Karpas-422 (cell line): ENCODE measurements at regions not wholly inside any gene's neighbourhood (a gene's known extent, or its start where the extent isn't known, plus 50 kb on each side); places are given as distances from the start of the nearest gene placed in this dataset.

Experiments
- DNase-seq: peaks from one replicate; pipeline ENCODE4 v3.0.0-alpha.2; 2015
- H2AFZ ChIP-seq: fragments of 200-600 bp; sonication (generic); 2 replicates; pipeline ENCODE4 v1.6.1; 2014; ENCODE audit warnings: antibody characterized with exemption, low read length, mixed read lengths
- H3K27ac ChIP-seq: fragments of 200-600 bp; sonication (generic); 2 replicates; pipeline ENCODE4 v1.5.1; 2014; ENCODE audit warnings: mild to moderate bottlenecking, low read length, moderate library complexity
- H3K27me3 ChIP-seq: fragments of 200-600 bp; sonication (generic); 2 replicates; pipeline ENCODE4 v1.6.1; 2014; ENCODE audit warnings: low read length, mixed read lengths
- H3K36me3 ChIP-seq: fragments of 200-600 bp; sonication (generic); 2 replicates; pipeline ENCODE4 v1.6.1; 2014; ENCODE audit warnings: low read length, mixed read lengths; ENCODE audit not compliant: insufficient read depth
- H3K4me1 ChIP-seq: fragments of 200-600 bp; sonication (generic); 2 replicates; pipeline ENCODE4 v1.6.1; 2014; ENCODE audit warnings: mild to moderate bottlenecking, low read length, mixed read lengths
- H3K4me2 ChIP-seq: fragments of 200-600 bp; sonication (generic); 2 replicates; pipeline ENCODE4 v1.6.1; 2014; ENCODE audit warnings: low read length, low read depth, mild to moderate bottlenecking; ENCODE audit not compliant: poor library complexity, severe bottlenecking
- H3K4me3 ChIP-seq: fragments of 200-600 bp; sonication (generic); 2 replicates; pipeline ENCODE4 v1.5.1; 2014; ENCODE audit warnings: mild to moderate bottlenecking, antibody characterized with exemption, low read length, mixed read lengths
- H3K79me2 ChIP-seq: fragments of 200-600 bp; sonication (generic); 2 replicates; pipeline ENCODE4 v1.6.1; 2014; ENCODE audit warnings: mild to moderate bottlenecking, low read length, mixed read lengths
- H3K9ac ChIP-seq: fragments of 200-600 bp; sonication (generic); 2 replicates; pipeline ENCODE4 v1.6.0; 2014; ENCODE audit warnings: low read length
- H3K9me2 ChIP-seq: fragments of 200-600 bp; sonication (generic), shearing (Covaris generic); replicated peaks from 2 replicates; pipeline ENCODE4 v1.6.0; 2014; ENCODE audit warnings: mild to moderate bottlenecking, low read length, moderate library complexity; ENCODE audit not compliant: insufficient read depth
- H3K9me3 ChIP-seq: fragments of 300-700, 200-600 bp; sonication (generic); 2 replicates; pipeline ENCODE4 v1.6.1; 2014; ENCODE audit warnings: low read length, mixed read lengths
- H4K20me1 ChIP-seq: fragments of 200-600 bp; sonication (generic); 2 replicates; pipeline ENCODE4 v1.6.1; 2014; ENCODE audit warnings: mild to moderate bottlenecking, antibody characterized with exemption, low read length, low read depth; ENCODE audit not compliant: insufficient read depth

DNA sequence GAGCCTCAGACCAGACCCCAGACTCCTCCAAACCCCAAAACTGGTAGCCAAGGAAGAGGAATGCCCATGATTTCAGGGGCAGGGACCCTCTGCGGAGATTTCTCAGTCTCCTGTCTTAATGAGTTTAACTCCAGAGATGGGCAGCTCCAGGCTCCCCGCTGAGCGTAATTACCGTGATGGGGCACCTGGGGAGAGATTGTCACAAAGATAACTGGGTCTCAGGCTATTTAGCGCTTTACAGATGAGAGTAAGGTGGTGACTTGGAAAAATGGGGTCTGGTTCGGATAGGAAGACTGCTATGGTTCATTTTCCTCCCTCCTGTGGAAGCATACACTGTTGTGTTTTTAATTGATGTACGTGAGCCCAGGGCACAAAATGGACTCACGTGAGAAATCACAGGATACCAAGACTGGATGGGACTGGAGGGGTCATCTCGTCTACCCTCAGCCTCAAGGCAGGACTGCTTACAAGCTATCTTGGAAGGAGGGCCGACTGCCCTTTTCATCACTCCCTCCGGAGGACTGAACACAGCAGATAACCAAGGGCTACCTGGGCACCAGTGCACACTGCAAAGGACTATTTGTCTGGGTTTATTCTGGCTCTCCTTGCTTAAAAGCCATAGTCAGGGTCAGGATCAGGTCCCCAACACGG, 427.8 kb downstream of the ZNF521 start:
- Histone ChIP-seq H3K4me3 (no peak overlapping the region), H3K4me2 (no peak overlapping the region), H3K4me1 (no peaks in the 10 kb centered on the region), H3K79me2 (no peaks in the 10 kb centered on the region), H3K36me3 (no peaks in the 10 kb centered on the region), H3K27me3 (no peaks in the 10 kb centered on the region), H2AFZ (no peak overlapping the region), H4K20me1 (no peaks in the 10 kb centered on the region), H3K9ac (no peak overlapping the region), H3K9me3 (no peaks in the 10 kb centered on the region), H3K27ac (no peak overlapping the region), H3K9me2 (no peaks in the 10 kb centered on the region)
- no peak for DNase-seq

DNA sequence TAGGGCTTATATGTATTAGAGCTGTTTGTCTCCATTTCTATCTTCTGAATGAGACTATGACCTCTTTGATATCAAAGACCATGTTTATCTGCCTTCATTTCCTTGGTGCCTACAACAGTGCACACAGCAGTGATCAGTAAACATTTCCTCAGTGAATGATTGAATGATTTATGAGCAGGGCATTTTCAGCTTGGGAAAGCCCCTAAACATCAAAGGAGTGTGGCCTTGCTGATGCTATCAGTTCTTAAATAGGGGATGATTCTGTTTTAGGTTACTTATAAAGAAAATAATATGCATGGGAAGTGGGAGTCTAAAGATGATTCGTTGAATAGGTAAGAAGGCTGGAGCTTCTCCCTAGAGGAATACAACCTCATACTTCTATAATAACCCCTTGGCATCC, 425.3 kb downstream of the ZNF521 start:
- no peak for DNase-seq
- Histone ChIP-seq H3K27me3 (no peaks in the 10 kb centered on the region), H4K20me1 (no peaks in the 10 kb centered on the region), H3K4me1 (no peaks in the 10 kb centered on the region), H3K4me2 (no peak overlapping the region), H3K36me3 (no peaks in the 10 kb centered on the region), H3K27ac (no peak overlapping the region), H3K79me2 (no peaks in the 10 kb centered on the region), H3K9me3 (no peaks in the 10 kb centered on the region), H2AFZ (no peak overlapping the region), H3K9me2 (no peaks in the 10 kb centered on the region), H3K9ac (no peak overlapping the region), H3K4me3 (no peak overlapping the region)

DNA sequence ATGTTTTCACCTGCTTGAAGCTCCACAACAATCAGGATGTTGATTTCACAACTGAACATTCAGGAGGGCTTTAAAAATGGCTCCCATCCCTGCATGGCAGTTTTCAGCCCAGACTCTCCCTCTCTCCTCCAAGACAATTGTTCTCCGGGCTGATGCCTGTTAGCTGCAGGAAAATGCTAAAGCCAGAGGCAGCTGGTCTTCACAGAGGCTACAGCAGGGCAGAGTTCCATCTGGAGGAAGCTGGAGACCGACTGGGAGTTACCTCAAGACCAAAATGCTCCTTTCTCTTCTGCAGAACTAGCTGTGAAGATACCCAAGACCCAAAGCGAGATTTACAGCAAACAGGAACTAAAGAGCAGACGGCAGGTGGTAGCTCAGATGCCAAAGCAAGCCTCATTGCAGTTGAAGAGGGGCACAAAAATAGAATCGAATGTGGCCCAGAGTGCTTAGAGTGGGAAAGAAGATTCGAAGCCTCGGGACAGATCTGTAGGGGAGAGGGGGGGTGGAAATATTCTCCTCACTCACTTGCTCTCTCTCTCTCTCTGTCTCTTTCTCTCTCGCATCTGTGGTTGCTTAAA, 423.6 kb downstream of the ZNF521 start:
- Histone ChIP-seq H3K4me1 (no peaks in the 10 kb centered on the region), H3K9me3 (no peaks in the 10 kb centered on the region), H3K27ac (no peak overlapping the region), H2AFZ (no peak overlapping the region), H3K27me3 (no peaks in the 10 kb centered on the region), H3K9me2 (no peaks in the 10 kb centered on the region), H3K9ac (no peak overlapping the region), H3K79me2 (no peaks in the 10 kb centered on the region), H3K36me3 (no peaks in the 10 kb centered on the region), H3K4me2 (no peak overlapping the region), H4K20me1 (no peaks in the 10 kb centered on the region), H3K4me3 (no peak overlapping the region)
- DNase-seq: no peak

DNA sequence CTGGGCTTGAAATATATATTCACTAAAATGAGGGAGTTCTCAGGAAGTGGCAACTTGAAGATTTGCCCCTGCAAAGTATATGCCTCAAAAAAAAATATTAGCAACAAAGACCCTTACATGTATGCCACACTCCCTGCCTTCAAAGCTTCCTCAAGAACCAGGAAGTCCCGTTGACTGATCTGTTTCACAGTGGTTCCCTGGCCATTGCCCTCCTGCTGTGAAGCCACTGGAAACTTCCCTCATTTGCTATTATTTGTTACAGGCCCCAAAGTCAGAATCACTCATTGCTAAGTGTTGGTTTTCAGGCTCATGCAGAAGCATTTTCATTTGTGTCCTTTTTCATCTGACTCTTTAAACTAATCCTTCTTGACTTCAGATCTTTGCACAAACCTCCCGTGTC, 421.5 kb downstream of the ZNF521 start:
- no peaks in the 10 kb centered on the region for H4K20me1 ChIP-seq
- H3K4me2 ChIP-seq: no peak overlapping the region
- H3K27ac ChIP-seq: no peak overlapping the region
- H3K36me3 ChIP-seq: no peaks in the 10 kb centered on the region
- no peaks in the 10 kb centered on the region for H3K4me1 ChIP-seq
- no peaks in the 10 kb centered on the region for H3K9me3 ChIP-seq
- no peak overlapping the region for H2AFZ ChIP-seq
- no peaks in the 10 kb centered on the region for H3K79me2 ChIP-seq
- no peak for DNase-seq
- no peak overlapping the region for H3K9ac ChIP-seq
- no peaks in the 10 kb centered on the region for H3K9me2 ChIP-seq
- H3K27me3 ChIP-seq: no peaks in the 10 kb centered on the region
- no peak overlapping the region for H3K4me3 ChIP-seq

DNA sequence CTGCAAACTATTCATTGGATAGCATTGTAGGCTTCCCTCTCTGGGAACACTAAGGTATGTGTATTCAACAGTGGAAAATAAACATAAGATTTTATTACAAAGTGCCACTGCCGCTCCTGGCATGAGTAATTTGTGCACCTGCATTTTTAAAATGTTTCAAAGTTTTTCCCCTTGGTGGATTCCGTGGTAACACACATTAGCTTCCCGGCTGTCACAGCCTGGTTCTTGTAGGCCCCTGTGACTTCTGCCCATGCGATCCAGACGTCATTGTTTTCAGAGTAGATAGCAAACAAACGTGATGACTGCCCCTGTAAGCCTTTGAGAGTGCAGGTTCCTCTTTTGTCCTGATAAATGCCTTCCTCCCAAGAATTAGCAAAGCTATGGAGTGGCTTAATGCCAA, 421.0 kb downstream of the ZNF521 start:
- no peaks in the 10 kb centered on the region for H3K9me2 ChIP-seq
- no peaks in the 10 kb centered on the region for H3K9me3 ChIP-seq
- no peak overlapping the region for H3K4me2 ChIP-seq
- no peak overlapping the region for H3K9ac ChIP-seq
- no peaks in the 10 kb centered on the region for H3K79me2 ChIP-seq
- no peak overlapping the region for H3K27ac ChIP-seq
- H3K4me1 ChIP-seq: no peaks in the 10 kb centered on the region
- H3K4me3 ChIP-seq: no peak overlapping the region
- DNase-seq: no peak
- H4K20me1 ChIP-seq: no peaks in the 10 kb centered on the region
- H2AFZ ChIP-seq: no peak overlapping the region
- no peaks in the 10 kb centered on the region for H3K36me3 ChIP-seq
- no peaks in the 10 kb centered on the region for H3K27me3 ChIP-seq

DNA sequence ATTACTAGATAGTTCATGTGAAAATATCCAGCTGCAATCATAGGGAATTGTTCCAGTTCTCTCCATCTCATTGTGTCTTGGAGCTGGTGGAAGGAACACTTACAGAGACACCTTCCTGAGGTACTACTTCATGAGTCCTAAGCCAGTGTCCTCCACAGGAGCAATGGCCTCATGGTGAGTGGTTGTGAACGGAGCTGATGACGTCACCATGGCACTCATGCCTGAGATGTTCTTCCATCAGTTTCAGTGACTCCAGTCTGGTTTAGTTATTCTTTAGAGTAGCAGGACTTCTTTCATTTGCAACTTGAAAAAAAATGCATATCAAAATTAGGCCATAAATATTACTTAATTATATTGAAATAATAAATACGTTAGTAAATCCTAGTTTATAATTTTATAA, 418.6 kb downstream of the ZNF521 start:
- Histone ChIP-seq H3K4me2 (no peak overlapping the region), H3K4me3 (no peak overlapping the region), H3K9me2 (no peaks in the 10 kb centered on the region), H3K27ac (no peak overlapping the region), H3K27me3 (no peaks in the 10 kb centered on the region), H3K9ac (no peak overlapping the region), H2AFZ (no peak overlapping the region), H3K36me3 (no peaks in the 10 kb centered on the region), H3K79me2 (no peaks in the 10 kb centered on the region), H3K9me3 (no peaks in the 10 kb centered on the region), H4K20me1 (no peaks in the 10 kb centered on the region), H3K4me1 (no peaks in the 10 kb centered on the region)
- no peak for DNase-seq

DNA sequence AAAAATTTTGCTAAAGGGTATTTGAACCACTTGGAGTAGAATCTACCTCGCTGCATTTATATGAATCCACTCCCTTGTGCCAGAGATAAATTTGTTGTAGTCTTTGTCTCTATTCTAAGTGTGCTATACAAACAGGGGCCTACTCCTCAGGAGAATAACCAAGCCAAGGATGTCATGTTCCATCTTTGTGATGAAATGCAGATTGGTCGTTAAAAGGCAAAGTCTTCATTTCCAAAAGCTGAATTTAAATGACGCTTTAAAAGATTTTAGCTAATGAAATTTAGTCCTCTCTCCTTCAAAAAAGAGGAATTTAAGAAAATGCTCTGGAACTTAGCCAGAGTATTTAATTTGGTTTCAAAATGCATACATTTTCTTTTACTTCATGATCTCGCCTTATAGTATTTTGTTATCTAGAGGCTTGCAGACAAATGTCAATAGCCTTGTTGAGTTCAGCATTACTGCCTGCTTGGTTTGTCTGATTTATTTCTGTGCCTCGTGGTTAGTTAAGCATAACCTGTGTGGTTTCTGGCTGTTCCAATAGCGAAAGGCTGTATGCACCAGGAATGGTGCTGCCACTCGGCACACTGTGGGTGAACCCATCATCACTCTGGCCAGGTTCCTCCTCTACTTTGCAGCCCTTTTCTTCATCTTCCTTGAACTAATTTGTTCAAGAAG, 417.6 kb downstream of the ZNF521 start:
- Histone ChIP-seq H3K9ac (no peak overlapping the region), H3K4me1 (no peaks in the 10 kb centered on the region), H3K9me2 (no peaks in the 10 kb centered on the region), H2AFZ (no peak overlapping the region), H3K9me3 (no peaks in the 10 kb centered on the region), H4K20me1 (no peaks in the 10 kb centered on the region), H3K27ac (no peak overlapping the region), H3K36me3 (no peaks in the 10 kb centered on the region), H3K4me3 (no peak overlapping the region), H3K79me2 (no peaks in the 10 kb centered on the region), H3K27me3 (no peaks in the 10 kb centered on the region), H3K4me2 (no peak overlapping the region)
- no peak for DNase-seq

DNA sequence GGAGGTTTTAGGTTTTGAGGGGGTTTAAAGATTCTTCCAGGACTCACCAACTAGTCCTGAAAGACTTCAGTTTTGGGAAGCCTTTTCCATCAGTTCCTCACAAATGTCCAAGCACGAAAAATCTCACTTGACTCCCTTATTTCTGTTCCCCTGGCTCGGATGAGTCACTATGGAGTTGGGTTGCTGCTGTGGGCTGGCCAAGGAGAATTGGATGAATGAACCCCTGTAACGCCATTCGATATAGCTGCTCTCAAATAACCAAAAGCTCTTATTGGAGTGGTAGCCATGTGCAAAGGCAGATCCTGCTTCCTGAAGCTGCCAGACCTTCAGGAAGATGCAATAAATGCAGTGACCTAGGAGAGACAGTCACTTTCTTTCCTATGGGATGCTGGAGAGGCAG, 417.0 kb downstream of the ZNF521 start:
- H3K4me3 ChIP-seq: no peak overlapping the region
- H3K9me2 ChIP-seq: no peaks in the 10 kb centered on the region
- H4K20me1 ChIP-seq: no peaks in the 10 kb centered on the region
- DNase-seq: no peak
- H2AFZ ChIP-seq: no peak overlapping the region
- no peak overlapping the region for H3K27ac ChIP-seq
- H3K27me3 ChIP-seq: no peaks in the 10 kb centered on the region
- H3K4me1 ChIP-seq: no peaks in the 10 kb centered on the region
- H3K9me3 ChIP-seq: no peaks in the 10 kb centered on the region
- no peak overlapping the region for H3K9ac ChIP-seq
- no peaks in the 10 kb centered on the region for H3K36me3 ChIP-seq
- no peak overlapping the region for H3K4me2 ChIP-seq
- no peaks in the 10 kb centered on the region for H3K79me2 ChIP-seq
